Upper lobe of left lung (tissue), 4 donors: ENCODE measurements at regions not wholly inside any gene's neighbourhood (a gene's known extent, or its start where the extent isn't known, plus 50 kb on each side); places are given as distances from the start of the nearest gene placed in this dataset.

Experiments used
- CTCF ChIP-seq, 6 experiments: fragments of 450-650 bp in 4 of 6; fragments of 200-600 bp in 2 of 6; sonication (generic) in 2 of 6; IDR thresholded peaks; one replicate each; pipeline ENCODE4 v1.5.1; 2016 to 2019; ENCODE audit warnings: antibody characterized with exemption in 6 of 6
- EP300 ChIP-seq, 4 donors: sonication (generic); formaldehyde crosslinking; IDR thresholded peaks; one replicate each; pipeline ENCODE4 v1.5.1; 2017; ENCODE audit warnings: antibody characterized with exemption in 4 of 4, control low read depth in 2 of 4
- POLR2A ChIP-seq, 4 donors: fragments of 450-650 bp; IDR thresholded peaks; one replicate each; pipeline ENCODE4 v1.5.1; 2016 to 2017; ENCODE audit warnings: antibody characterized with exemption in 4 of 4, mild to moderate bottlenecking in 2 of 4

- TF ChIP-seq EP300 (IDR thresholded peaks at IDR 0.05): no peak
- no peak for TF ChIP-seq POLR2A (IDR thresholded peaks at IDR 0.05)
- TF ChIP-seq CTCF (IDR thresholded peaks at IDR 0.05): no peak
Measured at GRCh38 chr4:181085557-181085956, 1157.6 kb upstream of the TENM3 start.
